HG03060 (cell line): ENCODE measurements at regions not wholly inside any gene's neighbourhood (a gene's known extent, or its start where the extent isn't known, plus 50 kb on each side); places are given as distances from the start of the nearest gene placed in this dataset.

Source experiments
- ATAC-seq: cut with Tn5 transposase; IDR thresholded peaks from one replicate; pipeline ENCODE4 v1.9.1; 2021; ENCODE audit warnings: low read depth, moderate number of reproducible peaks; ENCODE audit not compliant: unreplicated experiment

GRCh38 chr6:93806409-93807270 is 387.3 kb upstream of the EPHA7 start:
- no peak for ATAC-seq

- ATAC-seq: no peak
Measured at GRCh38 chr6:93801101-93801847, 381.9 kb upstream of the EPHA7 start.

- no peak for ATAC-seq
Measured at GRCh38 chr6:93799226-93799625, 379.9 kb upstream of the EPHA7 start.

GRCh38 chr6:93794166-93794565 is 374.8 kb upstream of the EPHA7 start:
- ATAC-seq: no peak

GRCh38 chr6:93792746-93793145 is 373.4 kb upstream of the EPHA7 start:
- ATAC-seq: no peak

- no peak for ATAC-seq
Measured at GRCh38 chr6:93790981-93791380, 371.6 kb upstream of the EPHA7 start.

- no peak for ATAC-seq
Measured at GRCh38 chr6:93789532-93789931, 370.2 kb upstream of the EPHA7 start.

GRCh38 chr6:93787841-93788240 is 368.5 kb upstream of the EPHA7 start:
- no peak for ATAC-seq

GRCh38 chr6:93786474-93787330 is 367.3 kb upstream of the EPHA7 start:
- no peak for ATAC-seq

GRCh38 chr6:93785694-93786030 is 366.3 kb upstream of the EPHA7 start:
- ATAC-seq: no peak

- no peak for ATAC-seq
Measured at GRCh38 chr6:93784794-93785693, 365.7 kb upstream of the EPHA7 start.

GRCh38 chr6:93779086-93779841 is 359.9 kb upstream of the EPHA7 start:
- no peak for ATAC-seq

GRCh38 chr6:93759190-93759589 is 339.8 kb upstream of the EPHA7 start:
- no peak for ATAC-seq

GRCh38 chr6:93751969-93752368 is 332.6 kb upstream of the EPHA7 start:
- ATAC-seq: no peak

- ATAC-seq: no peak
Measured at GRCh38 chr6:93749930-93750329, 330.6 kb upstream of the EPHA7 start.

- no peak for ATAC-seq
Measured at GRCh38 chr6:93749191-93749590, 329.8 kb upstream of the EPHA7 start.

GRCh38 chr6:93746892-93747291 is 327.5 kb upstream of the EPHA7 start:
- no peak for ATAC-seq

GRCh38 chr6:93745306-93745705 is 325.9 kb upstream of the EPHA7 start:
- no peak for ATAC-seq

GRCh38 chr6:93735099-93735498 is 315.7 kb upstream of the EPHA7 start:
- ATAC-seq: no peak
